CD4-positive, alpha-beta T cell (primary cell): ENCODE measurements at regions not wholly inside any gene's neighbourhood (a gene's known extent, or its start where the extent isn't known, plus 50 kb on each side); places are given as distances from the start of the nearest gene placed in this dataset.

Experiments used
- ATAC-seq: fragments of 200-7000 bp; cut with Tn5 transposase; one replicate; pipeline ENCODE4 v1.10.0; 2022; ENCODE audit warnings: mild to moderate bottlenecking; ENCODE audit not compliant: poor library complexity
- CTCF ChIA-PET: fragments of 350-600 bp; sonication (Branson Sonifier 250); formaldehyde crosslinking; loops from one replicate; lab custom pipeline; 2021; ENCODE audit warnings: antibody characterized with exemption, inconsistent platforms; lab: Charles Lee
- POLR2A ChIA-PET: fragments of 350-600 bp; sonication (Branson Sonifier 250); formaldehyde crosslinking; loops from one replicate; lab custom pipeline; 2021; ENCODE audit warnings: antibody characterized with exemption, inconsistent platforms; lab: Charles Lee
- DNase-seq, 14 experiments: peaks; one replicate each; pipeline ENCODE4 v3.0.0-alpha.2; 2013 to 2020; ENCODE audit warnings: mixed read lengths in 2 of 14
- H3K27ac ChIP-seq, 2 donors: one replicate each; pipeline versions ENCODE4 v1.5.1 to v1.7.0; 2013; ENCODE audit warnings: low read length in 2 of 2, low read depth in 1 of 2, mild to moderate bottlenecking in 1 of 2
- H3K27me3 ChIP-seq, 2 experiments: 1 replicate in 1 of 2; 2 replicates in 1 of 2; pipeline versions ENCODE4 v1.6.1 to v1.7.0; 2013; ENCODE audit warnings: low read length in 2 of 2, control low read depth in 1 of 2, mild to moderate bottlenecking in 1 of 2, moderate library complexity in 1 of 2; ENCODE audit not compliant: insufficient read depth in 2 of 2, control insufficient read depth in 1 of 2
- H3K36me3 ChIP-seq: one replicate; pipeline ENCODE4 v1.6.1; 2013; ENCODE audit warnings: low read length, control low read depth; ENCODE audit not compliant: insufficient read depth
- H3K4me1 ChIP-seq: one replicate; pipeline ENCODE4 v1.6.1; 2013; ENCODE audit warnings: low read length, control low read depth; ENCODE audit not compliant: insufficient read depth
- H3K4me3 ChIP-seq: one replicate; pipeline ENCODE4 v1.5.1; 2013; ENCODE audit warnings: mild to moderate bottlenecking, low read length, moderate library complexity
- H3K9me3 ChIP-seq, 2 experiments: 1 replicate in 1 of 2; 2 replicates in 1 of 2; pipeline versions ENCODE4 v1.6.1 to v1.7.0; 2013; ENCODE audit warnings: low read length in 2 of 2, mild to moderate bottlenecking in 2 of 2, control low read depth in 1 of 2, moderate library complexity in 1 of 2; ENCODE audit not compliant: control insufficient read depth in 1 of 2, insufficient read depth in 1 of 2
- H3K27ac Mint-ChIP-seq: one replicate; pipeline ENCODE4 v1.8.0; 2020; ENCODE audit warnings: mixed read lengths
- H3K27me3 Mint-ChIP-seq: one replicate; pipeline ENCODE4 v1.8.0; 2021; ENCODE audit warnings: mixed read lengths
- H3K36me3 Mint-ChIP-seq: one replicate; pipeline ENCODE4 v1.8.0; 2021; ENCODE audit warnings: low read depth, mixed read lengths
- H3K4me1 Mint-ChIP-seq: one replicate; pipeline ENCODE4 v1.8.0; 2021; ENCODE audit warnings: low read depth, mixed read lengths
- H3K4me3 Mint-ChIP-seq: one replicate; pipeline ENCODE4 v1.8.0; 2020; ENCODE audit warnings: mild to moderate bottlenecking, mixed read lengths
- H3K9me3 Mint-ChIP-seq: one replicate; pipeline ENCODE4 v1.8.0; 2020; ENCODE audit warnings: mixed read lengths
- intact Hi-C, 2 experiments: fragments of 100-400 bp; cut with DNase I in 1 of 2; cut with micrococcal nuclease in 1 of 2; formaldehyde crosslinking; loops; one replicate each; pipeline versions ENCODE4 v1.15.1 to v1.9.0; 2023 to 2025; cut with DNase I, micrococcal nuclease
- TF ChIP-seq, protein P1 (sequence below): fragments of 200-600 bp; IDR thresholded peaks from one replicate; pipeline ENCODE4 v1.8.0; 2022; ENCODE audit warnings: antibody characterized with exemption, mild to moderate bottlenecking

GRCh38 chr3:6091262-6091661 is 769.7 kb upstream of the GRM7 start:
- ChIA-PET CTCF (no interaction called here), POLR2A (no interaction called here)
- peaks cover 0 to 5% of the 10 kb centered on the region in 2 experiments for H3K9me3 ChIP-seq

DNA sequence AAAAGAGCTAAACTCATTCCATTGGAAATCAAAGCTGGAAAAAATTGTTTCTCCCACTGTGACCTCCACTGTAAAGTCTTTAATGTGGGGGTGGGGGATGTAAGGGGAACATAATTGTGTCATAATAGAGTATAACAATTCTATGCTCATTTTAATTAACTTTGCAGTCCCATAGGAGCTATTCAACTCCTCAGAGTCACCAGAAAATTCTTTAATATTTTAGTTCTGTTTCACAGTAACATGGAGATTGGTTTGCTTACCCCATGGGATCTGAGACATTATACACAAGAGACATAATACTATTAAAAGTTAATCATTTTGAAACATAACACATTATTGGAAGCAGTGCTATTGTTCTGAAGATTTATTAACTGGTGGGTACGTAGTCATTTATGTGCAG is 765.9 kb upstream of the GRM7 start:
- Histone ChIP-seq H3K9me3 (peaks cover 0 to 5% of the 10 kb centered on the region in 2 experiments), H3K4me3 (no peak overlapping the region), H3K27me3 (no peaks in the 10 kb centered on the region), H3K4me1 (no peaks in the 10 kb centered on the region), H3K27ac (no peak overlapping the region), H3K36me3 (no peaks in the 10 kb centered on the region)
- DNase-seq (no peak), ATAC-seq (no peak)
- intact Hi-C loops: no loop called here
- POLR2A ChIA-PET: no interaction called here
- peaks cover 5% of the 10 kb centered on the region for H3K9me3 Mint-ChIP-seq
- TF ChIP-seq, protein P1, sequence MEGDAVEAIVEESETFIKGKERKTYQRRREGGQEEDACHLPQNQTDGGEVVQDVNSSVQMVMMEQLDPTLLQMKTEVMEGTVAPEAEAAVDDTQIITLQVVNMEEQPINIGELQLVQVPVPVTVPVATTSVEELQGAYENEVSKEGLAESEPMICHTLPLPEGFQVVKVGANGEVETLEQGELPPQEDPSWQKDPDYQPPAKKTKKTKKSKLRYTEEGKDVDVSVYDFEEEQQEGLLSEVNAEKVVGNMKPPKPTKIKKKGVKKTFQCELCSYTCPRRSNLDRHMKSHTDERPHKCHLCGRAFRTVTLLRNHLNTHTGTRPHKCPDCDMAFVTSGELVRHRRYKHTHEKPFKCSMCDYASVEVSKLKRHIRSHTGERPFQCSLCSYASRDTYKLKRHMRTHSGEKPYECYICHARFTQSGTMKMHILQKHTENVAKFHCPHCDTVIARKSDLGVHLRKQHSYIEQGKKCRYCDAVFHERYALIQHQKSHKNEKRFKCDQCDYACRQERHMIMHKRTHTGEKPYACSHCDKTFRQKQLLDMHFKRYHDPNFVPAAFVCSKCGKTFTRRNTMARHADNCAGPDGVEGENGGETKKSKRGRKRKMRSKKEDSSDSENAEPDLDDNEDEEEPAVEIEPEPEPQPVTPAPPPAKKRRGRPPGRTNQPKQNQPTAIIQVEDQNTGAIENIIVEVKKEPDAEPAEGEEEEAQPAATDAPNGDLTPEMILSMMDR: no peak
- no peaks in the 10 kb centered on the region for H3K36me3 Mint-ChIP-seq
- CTCF ChIA-PET: no interaction called here
- H3K27ac Mint-ChIP-seq: no peak overlapping the region
- H3K27me3 Mint-ChIP-seq: no peaks in the 10 kb centered on the region
- H3K4me1 Mint-ChIP-seq: no peaks in the 10 kb centered on the region
- H3K4me3 Mint-ChIP-seq: no peak overlapping the region

More at GRCh38 chr3:6091262-6091661, 769.7 kb upstream of the GRM7 start:
- Histone ChIP-seq H3K4me3 (no peak overlapping the region), H3K4me1 (no peaks in the 10 kb centered on the region), H3K27ac (no peak overlapping the region), H3K27me3 (no peaks in the 10 kb centered on the region), H3K36me3 (no peaks in the 10 kb centered on the region)
- H3K9me3 Mint-ChIP-seq: no peaks in the 10 kb centered on the region
- no peaks in the 10 kb centered on the region for H3K4me1 Mint-ChIP-seq
- no peaks in the 10 kb centered on the region for H3K36me3 Mint-ChIP-seq
- DNase-seq: no peak
- no peak for ATAC-seq
- no peaks in the 10 kb centered on the region for H3K27me3 Mint-ChIP-seq
- TF ChIP-seq, protein P1: no peak
- H3K4me3 Mint-ChIP-seq: no peak overlapping the region
- intact Hi-C loops: no loop called here
- no peak overlapping the region for H3K27ac Mint-ChIP-seq

- POLR2A ChIA-PET: no interaction called here
- no peak for DNase-seq
- no peak for ATAC-seq
- Histone ChIP-seq H3K36me3 (no peaks in the 10 kb centered on the region), H3K4me3 (no peak overlapping the region), H3K4me1 (no peaks in the 10 kb centered on the region), H3K27me3 (no peaks in the 10 kb centered on the region), H3K27ac (no peak overlapping the region), H3K9me3 (no peaks in the 10 kb centered on the region)
- Mint-ChIP-seq H3K36me3 (no peaks in the 10 kb centered on the region), H3K9me3 (peaks cover 5% of the 10 kb centered on the region), H3K4me3 (no peak overlapping the region), H3K27ac (no peak overlapping the region), H3K27me3 (no peaks in the 10 kb centered on the region), H3K4me1 (no peaks in the 10 kb centered on the region)
- TF ChIP-seq, protein P1: no peak
- CTCF ChIA-PET: no interaction called here
- intact Hi-C loops: no loop called here
Measured at GRCh38 chr3:6097021-6097420, 763.9 kb upstream of the GRM7 start.
